SIG-M5 treated with dmso at 0.1 percent for 504 hours (cell line): ENCODE measurements at regions not wholly inside any gene's neighbourhood (a gene's known extent, or its start where the extent isn't known, plus 50 kb on each side); places are given as distances from the start of the nearest gene placed in this dataset.
"Not testable (repeated sequence)": the region's sequence is repeated elsewhere in the genome, so short reads cannot be mapped to it uniquely, and the experiment has no call there.

Experiments
- DNase-seq: peaks from one replicate; lab custom pipeline; 2025; ENCODE audit not compliant: unreplicated experiment; lab: John Stamatoyannopoulos, UW

GRCh38 chr2:87567912-87568311 is 180.0 kb upstream of the PLGLB2 start:
- DNase-seq, result not testable (repeated sequence)

GRCh38 chr2:87568554-87569278 is 179.2 kb upstream of the PLGLB2 start:
- not testable (repeated sequence) for DNase-seq

GRCh38 chr2:87569689-87570397 is 178.0 kb upstream of the PLGLB2 start:
- DNase-seq, result not testable (repeated sequence)

GRCh38 chr2:87571889-87572465 is 175.9 kb upstream of the PLGLB2 start:
- DNase-seq, result not testable (repeated sequence)

GRCh38 chr2:87572906-87573305 is 175.0 kb upstream of the PLGLB2 start:
- not testable (repeated sequence) for DNase-seq

- DNase-seq, result not testable (repeated sequence)
These were observed 174.3 kb upstream of the PLGLB2 start for GRCh38 chr2:87573386-87574192.

GRCh38 chr2:87574193-87575119 is 173.4 kb upstream of the PLGLB2 start:
- DNase-seq, result not testable (repeated sequence)

- not testable (repeated sequence) for DNase-seq
These were observed 172.7 kb upstream of the PLGLB2 start for GRCh38 chr2:87575138-87575537.

GRCh38 chr2:87577358-87577757 is 170.5 kb upstream of the PLGLB2 start:
- DNase-seq, result not testable (repeated sequence)

- DNase-seq, result not testable (repeated sequence)
These were observed 165.7 kb upstream of the PLGLB2 start for GRCh38 chr2:87582152-87582551.

GRCh38 chr2:87582579-87582978 is 165.3 kb upstream of the PLGLB2 start:
- DNase-seq, result not testable (repeated sequence)

- DNase-seq, result not testable (repeated sequence)
These were observed 164.5 kb upstream of the PLGLB2 start for GRCh38 chr2:87583370-87583769.

- DNase-seq, result not testable (repeated sequence)
These were observed 164.1 kb upstream of the PLGLB2 start for GRCh38 chr2:87583803-87584202.

GRCh38 chr2:87584268-87584906 is 163.5 kb upstream of the PLGLB2 start:
- not testable (repeated sequence) for DNase-seq

- DNase-seq, result not testable (repeated sequence)
These were observed 160.0 kb upstream of the PLGLB2 start for GRCh38 chr2:87587934-87588333.

GRCh38 chr2:87592974-87593373 is 154.9 kb upstream of the PLGLB2 start:
- DNase-seq, result not testable (repeated sequence)

- not testable (repeated sequence) for DNase-seq
These were observed 153.9 kb upstream of the PLGLB2 start for GRCh38 chr2:87593784-87594610.

GRCh38 chr2:87594611-87594992 is 153.3 kb upstream of the PLGLB2 start:
- not testable (repeated sequence) for DNase-seq

- DNase-seq, result not testable (repeated sequence)
These were observed 152.9 kb upstream of the PLGLB2 start for GRCh38 chr2:87595017-87595416.
